ENCODE measurements at regions not wholly inside any gene's neighbourhood (a gene's known extent, or its start where the extent isn't known, plus 50 kb on each side); places are given as distances from the start of the nearest gene placed in this dataset.

GRCh38 chr13:85564598-85564997 lies 234.6 kb downstream of the SLITRK6 start:
- CTCF ChIA-PET, result no interaction called here
- no peaks in the 10 kb centered on the region for H4K20me1 ChIP-seq (ENCODE audit: insufficient read depth, low read length)
- intact Hi-C loops (cut with micrococcal nuclease) (no loop called here), dilution Hi-C loops (cut with HindIII; ENCODE audit: low sequenced_read_pairs, unreplicated experiment) (no loop called here), in situ Hi-C loops (cut with MboI; ENCODE audit: low sequenced_read_pairs) (no loop called here)
- no peaks in the 10 kb centered on the region for H3K27me3 ChIP-seq (ENCODE audit: control insufficient read depth, insufficient read depth, low read length)
- no peak overlapping the region for H3K4me2 ChIP-seq (ENCODE audit: low read depth, low read length)
- H3K27ac ChIP-seq (ENCODE audit: insufficient read depth, low read length), result no peak overlapping the region
- no peak overlapping the region for H3K14ac ChIP-seq (replicated peaks; ENCODE audit: low read depth, low read length)
- no peak overlapping the region for H2AFZ ChIP-seq (replicated peaks; ENCODE audit: low read length, poor library complexity)
- POLR2A ChIA-PET (ENCODE audit: unreplicated experiment), result no interaction called here
- H3K4ac ChIP-seq (ENCODE audit: low read depth, low read length), result no peak overlapping the region
- H4K5ac ChIP-seq (ENCODE audit: low read depth, low read length), result no peak overlapping the region
- WGBS, 2 experiments (ENCODE audit: extremely low coverage in 2 of 2, insufficient read length in 1 of 2), result no CpG with 5 or more reads among the region's 1 CpG
- H4K91ac ChIP-seq (ENCODE audit: insufficient read depth, low read depth, low read length), result no peak overlapping the region
- TF ChIP-seq POLR2A (IDR thresholded peaks at IDR 0.05; ENCODE audit: low read depth, low read length) (no peak), RFX5 (IDR thresholded peaks at IDR 0.05; ENCODE audit: low read depth, low read length) (no peak), BHLHE40 (IDR thresholded peaks at IDR 0.05; ENCODE audit: low read depth, low read length) (no peak), MAZ (IDR thresholded peaks at IDR 0.05; ENCODE audit: borderline replicate concordance, low read depth, low read length) (no peak), RAD21 (IDR thresholded peaks at IDR 0.05; ENCODE audit: low read length) (no peak), CEBPB (IDR thresholded peaks at IDR 0.05; ENCODE audit: low read depth, low read length) (no peak), SMC3 (IDR thresholded peaks at IDR 0.05; ENCODE audit: low read depth, low read length) (no peak), MAFK (IDR thresholded peaks at IDR 0.05; ENCODE audit: low read depth, low read length) (no peak), FOS (IDR thresholded peaks at IDR 0.05; ENCODE audit: low read depth, low read length) (no peak), RCOR1 (IDR thresholded peaks at IDR 0.05; ENCODE audit: insufficient replicate concordance, low read length) (no peak), CTCF (conservative IDR thresholded peaks at IDR 0.05; ENCODE audit: low read depth, low read length) (no peak), NFE2L2 (IDR thresholded peaks at IDR 0.05; ENCODE audit: low read depth, low read length) (no peak), MXI1 (IDR thresholded peaks at IDR 0.05; ENCODE audit: borderline replicate concordance, low read depth, low read length) (no peak)
- TF ChIP-seq, protein P1, sequence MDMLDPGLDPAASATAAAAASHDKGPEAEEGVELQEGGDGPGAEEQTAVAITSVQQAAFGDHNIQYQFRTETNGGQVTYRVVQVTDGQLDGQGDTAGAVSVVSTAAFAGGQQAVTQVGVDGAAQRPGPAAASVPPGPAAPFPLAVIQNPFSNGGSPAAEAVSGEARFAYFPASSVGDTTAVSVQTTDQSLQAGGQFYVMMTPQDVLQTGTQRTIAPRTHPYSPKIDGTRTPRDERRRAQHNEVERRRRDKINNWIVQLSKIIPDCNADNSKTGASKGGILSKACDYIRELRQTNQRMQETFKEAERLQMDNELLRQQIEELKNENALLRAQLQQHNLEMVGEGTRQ (IDR thresholded peaks at IDR 0.05; ENCODE audit: low read depth, low read length), result no peak
- no peaks in the 10 kb centered on the region for H3K9me3 ChIP-seq (ENCODE audit: control insufficient read depth, insufficient read depth, low read length)
- no peaks in the 10 kb centered on the region for H3K36me3 ChIP-seq (ENCODE audit: control insufficient read depth, insufficient read depth, low read length)
- no peak overlapping the region for H3K56ac ChIP-seq (ENCODE audit: extremely low read depth, insufficient read depth, low read length)
- H2BK5ac ChIP-seq (ENCODE audit: low read depth, low read length, poor library complexity, severe bottlenecking), result no peak overlapping the region
- no TSS peak for BruUV-seq (replicated peaks)
- no peak overlapping the region for H2AK9ac ChIP-seq (replicated peaks; ENCODE audit: low read depth, low read length, poor library complexity)
- ATAC-seq (ENCODE audit: low read depth) (no peak), DNase-seq (no peak)
- H3K79me1 ChIP-seq (ENCODE audit: low read depth in 1 of 2, low read length in 2 of 2), result no peaks in the 10 kb centered on the region
- 0 out of 2 replicates have a peak, but pooled peaks cover 1% of the 10 kb centered on the region for H3K4me1 ChIP-seq (ENCODE audit: control insufficient read depth, insufficient read depth, low read length)
- H3K23ac ChIP-seq (ENCODE audit: low read depth, low read length), result no peak overlapping the region
- no peak overlapping the region for H3K9ac ChIP-seq (ENCODE audit: low read depth, low read length)
- no peak overlapping the region for H2BK120ac ChIP-seq (ENCODE audit: low read depth, low read length)
- H2AK5ac ChIP-seq (ENCODE audit: low read depth, low read length), result no peak overlapping the region
- no peak overlapping the region for H3K4me3 ChIP-seq (ENCODE audit: insufficient read depth, low read depth, low read length)
- no peak overlapping the region for H2BK15ac ChIP-seq (ENCODE audit: low read depth, low read length)
- no peaks in the 10 kb centered on the region for H3K9me1 ChIP-seq (ENCODE audit: insufficient read depth, low read length)
- no peak overlapping the region for H3K18ac ChIP-seq (ENCODE audit: low read depth, low read length)
- no peak overlapping the region for H2BK20ac ChIP-seq (ENCODE audit: low read depth, low read length)
- no peak overlapping the region for H4K8ac ChIP-seq (ENCODE audit: low read depth in 2 of 2, low read length in 2 of 2)

Data from IMR-90 (cell line).